AG04450 (cell line): ENCODE measurements at regions not wholly inside any gene's neighbourhood (a gene's known extent, or its start where the extent isn't known, plus 50 kb on each side); places are given as distances from the start of the nearest gene placed in this dataset.
"Not testable (repeated sequence)": the region's sequence is repeated elsewhere in the genome, so short reads cannot be mapped to it uniquely, and the experiment has no call there.

Source experiments
- CTCF ChIA-PET: fragments of 300-600, 350-600 bp; formaldehyde crosslinking; extraction: SDS; loops from one replicate; lab custom pipeline; 2022; ENCODE audit warnings: antibody characterized with exemption, inconsistent platforms; lab: Charles Lee
- POLR2A ChIA-PET: fragments of 350-600 bp; formaldehyde crosslinking; extraction: SDS; loops from one replicate; lab custom pipeline; 2021; ENCODE audit warnings: antibody characterized with exemption, inconsistent platforms; lab: Yijun Ruan, JAX
- DNase-seq: peaks from one replicate; pipeline ENCODE4 v3.0.0-alpha.2; 2011; ENCODE audit warnings: low read depth, low spot score
- H3K27ac ChIP-seq: one replicate; pipeline ENCODE4 v1.5.1; 2012; ENCODE audit warnings: low read depth, low read length, control low read depth
- H3K27me3 ChIP-seq: one replicate; pipeline ENCODE4 v1.6.0; 2012; ENCODE audit warnings: low read length; ENCODE audit not compliant: control insufficient read depth, insufficient read depth
- H3K4me3 ChIP-seq: 2 replicates; pipeline ENCODE4 v1.5.1; 2011; ENCODE audit warnings: mild to moderate bottlenecking, low read depth, low read length, control low read depth
- H3K9me3 ChIP-seq: 2 replicates; pipeline ENCODE4 v1.5.1; 2012; ENCODE audit warnings: low read length; ENCODE audit not compliant: control insufficient read depth, insufficient read depth
- TF ChIP-seq, protein P1 (sequence below): IDR thresholded peaks from 2 replicates; pipeline ENCODE4 v1.5.1; 2011; ENCODE audit warnings: low read depth, low read length, control low read depth, inconsistent platforms

DNA sequence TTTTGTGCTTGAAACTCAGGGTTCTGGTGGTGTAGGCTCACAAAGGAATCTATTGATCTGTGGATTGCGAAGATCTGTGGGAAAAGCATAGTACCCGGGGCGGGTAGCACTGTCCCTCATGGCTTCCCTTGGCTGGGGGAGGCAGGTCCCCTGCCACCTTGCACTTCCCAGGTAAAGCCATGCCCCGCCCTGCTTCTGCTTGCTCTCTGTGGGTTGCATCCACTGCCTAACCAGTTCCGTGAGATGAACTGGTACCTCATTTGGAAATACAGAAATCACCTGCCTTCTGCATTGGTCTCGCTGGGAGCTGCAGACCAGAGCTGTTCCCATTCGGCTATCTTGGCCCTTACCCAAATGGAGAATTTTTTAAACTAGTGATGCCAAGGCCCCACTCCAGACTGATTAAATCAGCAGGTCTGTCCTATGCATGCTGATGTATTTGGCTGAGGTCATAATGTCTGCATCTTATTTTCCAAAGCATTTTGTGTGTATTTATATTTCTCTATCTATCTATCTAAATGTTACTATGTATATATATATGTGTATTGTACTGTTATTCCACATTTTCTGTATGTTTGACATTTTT, 65.5 kb upstream of the SLC7A14 start:
- H3K4me3 ChIP-seq, result no peak overlapping the region
- no peaks in the 10 kb centered on the region for H3K27me3 ChIP-seq
- TF ChIP-seq, protein P1, sequence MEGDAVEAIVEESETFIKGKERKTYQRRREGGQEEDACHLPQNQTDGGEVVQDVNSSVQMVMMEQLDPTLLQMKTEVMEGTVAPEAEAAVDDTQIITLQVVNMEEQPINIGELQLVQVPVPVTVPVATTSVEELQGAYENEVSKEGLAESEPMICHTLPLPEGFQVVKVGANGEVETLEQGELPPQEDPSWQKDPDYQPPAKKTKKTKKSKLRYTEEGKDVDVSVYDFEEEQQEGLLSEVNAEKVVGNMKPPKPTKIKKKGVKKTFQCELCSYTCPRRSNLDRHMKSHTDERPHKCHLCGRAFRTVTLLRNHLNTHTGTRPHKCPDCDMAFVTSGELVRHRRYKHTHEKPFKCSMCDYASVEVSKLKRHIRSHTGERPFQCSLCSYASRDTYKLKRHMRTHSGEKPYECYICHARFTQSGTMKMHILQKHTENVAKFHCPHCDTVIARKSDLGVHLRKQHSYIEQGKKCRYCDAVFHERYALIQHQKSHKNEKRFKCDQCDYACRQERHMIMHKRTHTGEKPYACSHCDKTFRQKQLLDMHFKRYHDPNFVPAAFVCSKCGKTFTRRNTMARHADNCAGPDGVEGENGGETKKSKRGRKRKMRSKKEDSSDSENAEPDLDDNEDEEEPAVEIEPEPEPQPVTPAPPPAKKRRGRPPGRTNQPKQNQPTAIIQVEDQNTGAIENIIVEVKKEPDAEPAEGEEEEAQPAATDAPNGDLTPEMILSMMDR, result no peak
- peaks cover 4% of the 10 kb centered on the region; the same call in 1 of the 2 replicates for H3K9me3 ChIP-seq
- ChIA-PET CTCF (no interaction called here), POLR2A (no interaction called here)
- DNase-seq, result no peak
- no peak overlapping the region for H3K27ac ChIP-seq

DNA sequence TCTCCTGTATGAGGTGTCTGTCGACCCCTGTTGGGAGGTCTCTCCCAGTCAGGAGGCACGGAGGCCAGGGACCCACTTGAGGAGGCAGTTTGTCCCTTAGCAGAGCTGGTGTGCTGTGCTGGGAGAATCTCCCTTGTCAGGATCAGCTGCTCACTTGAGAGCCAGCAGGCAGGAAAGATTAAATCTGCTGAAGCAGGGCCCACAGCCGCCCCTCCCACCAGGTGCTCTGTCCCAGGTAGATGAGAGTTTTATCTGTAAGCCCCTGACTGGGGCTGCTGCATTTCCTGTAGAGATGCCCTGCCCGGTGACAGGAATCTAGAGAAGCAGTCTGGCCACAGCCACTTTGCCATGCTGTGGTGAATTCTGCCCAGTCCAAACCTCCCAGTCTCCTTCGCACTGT, 64.7 kb upstream of the SLC7A14 start:
- POLR2A ChIA-PET, CTCF ChIA-PET, H3K27ac ChIP-seq, H3K4me3 ChIP-seq, H3K27me3 ChIP-seq, H3K9me3 ChIP-seq, DNase-seq: not testable (repeated sequence)

DNA sequence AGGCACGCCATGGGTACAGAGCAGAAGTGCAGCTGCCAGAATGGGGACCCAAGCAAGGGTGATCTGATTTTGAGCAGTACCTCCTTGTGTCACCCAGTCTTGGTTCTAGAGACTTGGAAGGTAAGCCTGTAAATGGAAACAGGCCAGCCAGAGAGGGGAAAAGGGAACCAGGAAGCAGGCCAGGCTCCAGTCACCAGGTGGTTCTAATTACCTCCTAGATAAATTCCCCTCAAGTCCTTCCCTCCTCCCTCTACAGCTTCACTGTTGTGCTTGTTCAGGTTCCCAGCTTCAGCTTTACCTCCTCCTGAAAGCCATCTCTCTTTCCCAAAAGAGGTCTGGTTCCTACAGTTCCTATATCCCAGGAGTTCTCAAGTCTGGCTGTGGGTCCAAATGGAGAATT, 58.8 kb upstream of the SLC7A14 start:
- Histone ChIP-seq H3K27ac (no peak overlapping the region), H3K9me3 (peaks cover 4% of the 10 kb centered on the region; the same call in 1 of the 2 replicates), H3K4me3 (no peak overlapping the region), H3K27me3 (no peaks in the 10 kb centered on the region)
- TF ChIP-seq, protein P1, result no peak
- ChIA-PET POLR2A (no interaction called here), CTCF (no interaction called here)
- DNase-seq, result no peak

DNA sequence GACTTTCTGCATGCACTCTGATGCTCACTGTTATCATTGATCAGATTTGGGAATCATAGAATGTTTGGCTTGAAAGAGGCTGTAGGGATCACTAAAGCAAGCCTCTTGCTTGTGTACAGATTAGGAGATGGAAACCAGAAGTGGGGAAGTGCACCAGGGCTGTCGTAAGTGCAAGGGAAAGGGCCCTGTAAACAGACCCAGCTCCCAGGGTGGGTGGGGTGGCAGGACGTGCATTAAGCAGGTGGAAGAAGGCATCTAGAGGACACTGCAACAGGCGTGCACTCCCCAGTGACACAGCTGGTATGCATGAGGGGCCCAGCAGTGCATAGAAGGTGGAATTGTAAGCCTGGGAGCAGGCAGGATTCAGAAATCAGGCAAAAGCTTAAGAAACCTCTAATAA, 58.0 kb upstream of the SLC7A14 start:
- CTCF ChIA-PET, result no interaction called here
- POLR2A ChIA-PET, result no interaction called here
- H3K4me3 ChIP-seq, result no peak overlapping the region
- peaks cover 4% of the 10 kb centered on the region; the same call in 1 of the 2 replicates for H3K9me3 ChIP-seq
- H3K27me3 ChIP-seq, result no peaks in the 10 kb centered on the region
- H3K27ac ChIP-seq, result no peak overlapping the region
- DNase-seq, result no peak
- TF ChIP-seq, protein P1, result no peak

DNA sequence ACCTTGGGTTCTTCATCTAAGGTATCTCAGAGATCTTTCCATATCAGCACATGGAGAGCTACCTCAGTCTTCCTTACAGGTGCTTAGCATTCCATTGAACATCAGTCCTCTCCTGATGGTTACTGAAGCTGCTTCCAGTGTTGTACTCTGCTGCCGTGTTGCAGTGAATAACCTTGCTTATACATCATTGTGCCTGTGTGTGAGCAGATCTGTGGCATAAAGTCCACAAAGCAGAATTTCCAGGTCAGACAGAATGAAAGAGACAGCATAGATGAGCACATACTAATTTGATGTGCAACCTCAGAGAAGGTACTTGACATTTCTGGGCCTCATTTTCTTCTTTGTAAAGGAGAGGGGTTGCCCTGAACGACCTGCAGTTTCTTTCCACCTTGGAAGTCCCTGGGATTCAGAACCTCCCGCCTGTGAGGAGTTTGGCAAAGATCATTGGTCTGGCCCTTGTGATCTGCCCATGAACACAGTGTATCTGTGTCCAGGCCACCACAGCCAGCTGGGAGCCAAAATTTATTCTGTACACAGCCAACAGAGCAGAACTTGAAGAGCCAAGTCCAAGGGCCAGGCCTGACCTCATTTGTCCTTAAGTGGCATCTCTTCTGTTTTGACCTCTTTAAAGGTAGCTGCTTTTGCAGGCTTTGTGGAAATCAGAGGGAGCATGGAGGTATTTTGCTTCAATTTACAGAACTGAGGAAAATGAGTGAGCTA, 57.2 kb upstream of the SLC7A14 start:
- Histone ChIP-seq H3K9me3 (peaks cover 4% of the 10 kb centered on the region; the same call in 1 of the 2 replicates), H3K27me3 (no peaks in the 10 kb centered on the region), H3K4me3 (no peak overlapping the region), H3K27ac (no peak overlapping the region)
- DNase-seq, result no peak
- ChIA-PET POLR2A (no interaction called here), CTCF (interaction anchor here (0.6 to 0.7 kb wide), 2 partner anchors 197 to 200 kb away, joined by 3 to 5 read pairs; no protein-coding TSS in a partner anchor)
- TF ChIP-seq, protein P1, result no peak
